BLaER1 (cell line): ENCODE measurements at regions not wholly inside any gene's neighbourhood (a gene's known extent, or its start where the extent isn't known, plus 50 kb on each side); places are given as distances from the start of the nearest gene placed in this dataset.

Source experiments
- H3K27ac ChIP-seq: shearing (Covaris generic); formaldehyde crosslinking; 2 replicates; pipeline ENCODE4 v1.8.1; 2022
- H3K27me3 ChIP-seq: shearing (Covaris generic); formaldehyde crosslinking; 2 replicates; pipeline ENCODE4 v1.8.1; 2022
- H3K36me3 ChIP-seq: shearing (Covaris generic); formaldehyde crosslinking; 2 replicates; pipeline ENCODE4 v1.8.1; 2022
- H3K4me1 ChIP-seq: shearing (Covaris generic); formaldehyde crosslinking; 2 replicates; pipeline ENCODE4 v1.8.1; 2022
- H3K4me2 ChIP-seq: shearing (Covaris generic); formaldehyde crosslinking; 2 replicates; pipeline ENCODE4 v1.8.1; 2022
- H3K4me3 ChIP-seq: shearing (Covaris generic); formaldehyde crosslinking; 2 replicates; pipeline ENCODE4 v1.8.1; 2022
- H3K9ac ChIP-seq: shearing (Covaris generic); formaldehyde crosslinking; 2 replicates; pipeline ENCODE4 v1.8.1; 2022
- H3K9me3 ChIP-seq: shearing (Covaris generic); formaldehyde crosslinking; 2 replicates; pipeline ENCODE4 v1.8.1; 2022
- H4K20me1 ChIP-seq: shearing (Covaris generic); formaldehyde crosslinking; 2 replicates; pipeline ENCODE4 v1.8.1; 2022
- Cebpa-rat ChIP-seq: shearing (Covaris generic); IDR thresholded peaks from 2 replicates; pipeline ENCODE4 v1.8.1; 2022

GRCh38 chr5:148927307-148927946 is 101.0 kb downstream of the ADRB2 start:
- Histone ChIP-seq H3K9me3 (no peaks in the 10 kb centered on the region), H3K4me1 (no peaks in the 10 kb centered on the region), H4K20me1 (no peaks in the 10 kb centered on the region), H3K4me3 (no peak overlapping the region), H3K4me2 (no peak overlapping the region), H3K27me3 (no peaks in the 10 kb centered on the region), H3K9ac (no peak overlapping the region), H3K36me3 (no peaks in the 10 kb centered on the region), H3K27ac (no peak overlapping the region)
- no peak for TF ChIP-seq Cebpa-rat

DNA sequence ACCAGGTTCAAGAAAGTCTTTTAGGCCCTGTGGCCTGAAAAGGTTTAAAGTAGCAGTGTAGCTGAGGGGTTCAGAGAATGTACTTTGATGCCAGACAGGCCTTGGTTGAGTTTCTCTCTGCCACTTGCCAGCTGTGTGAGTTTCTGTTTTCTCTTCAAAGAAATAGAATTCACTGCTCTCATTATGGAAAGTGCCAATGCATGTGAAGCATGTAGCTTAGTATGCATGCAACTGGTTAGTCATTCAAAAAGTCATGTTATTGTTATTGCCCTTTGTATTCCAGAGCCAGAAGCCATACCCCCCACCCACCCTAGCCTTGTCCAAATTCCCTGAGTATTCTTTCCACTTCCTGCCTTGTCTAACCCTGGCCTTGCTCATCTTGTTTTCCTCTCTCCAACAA is 101.7 kb downstream of the ADRB2 start:
- no peak overlapping the region for H3K27ac ChIP-seq

GRCh38 chr5:148931453-148932057 is 105.1 kb downstream of the ADRB2 start:
- no peaks in the 10 kb centered on the region for H3K36me3 ChIP-seq
- H3K9ac ChIP-seq: no peak overlapping the region
- no peaks in the 10 kb centered on the region for H3K4me1 ChIP-seq
- no peak overlapping the region for H3K4me2 ChIP-seq
- TF ChIP-seq Cebpa-rat: no peak
- no peaks in the 10 kb centered on the region for H3K27me3 ChIP-seq
- H3K9me3 ChIP-seq: no peaks in the 10 kb centered on the region
- no peak overlapping the region for H3K27ac ChIP-seq
- no peak overlapping the region for H3K4me3 ChIP-seq
- H4K20me1 ChIP-seq: no peaks in the 10 kb centered on the region

More for the DNA sequence above, 101.7 kb downstream of the ADRB2 start:
- Histone ChIP-seq H3K27me3 (no peaks in the 10 kb centered on the region), H3K4me3 (no peak overlapping the region), H3K4me1 (no peaks in the 10 kb centered on the region), H3K9me3 (no peaks in the 10 kb centered on the region), H4K20me1 (no peaks in the 10 kb centered on the region), H3K9ac (no peak overlapping the region), H3K36me3 (no peaks in the 10 kb centered on the region), H3K4me2 (no peak overlapping the region)
- no peak for TF ChIP-seq Cebpa-rat

DNA sequence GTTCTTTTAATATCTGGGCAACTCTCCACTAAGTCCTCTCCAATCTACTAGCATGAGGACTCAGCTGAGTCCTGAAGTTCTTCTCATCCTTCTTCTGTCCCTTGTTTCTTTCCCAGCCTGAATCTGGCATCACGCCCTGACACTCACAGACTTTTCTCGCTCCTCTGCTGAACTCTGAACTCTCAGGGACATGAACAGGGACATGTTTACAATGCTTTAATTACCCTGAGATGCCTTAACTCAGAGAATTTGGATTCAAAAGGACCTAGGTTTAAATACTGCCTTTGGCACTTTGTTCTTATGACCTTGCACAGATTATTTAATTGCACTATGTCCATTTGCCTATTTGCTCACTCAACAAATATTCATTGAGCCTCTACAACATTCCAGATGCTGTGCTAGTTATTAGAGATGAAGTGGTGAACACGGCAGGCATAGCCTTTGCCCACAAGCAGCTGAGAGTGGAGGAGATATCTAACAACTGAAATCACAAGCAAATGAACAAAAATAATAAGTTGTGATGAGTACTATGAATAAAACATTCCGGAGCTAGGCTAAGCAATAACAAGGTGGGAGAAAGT is 106.0 kb downstream of the ADRB2 start:
- H4K20me1 ChIP-seq: no peaks in the 10 kb centered on the region
- TF ChIP-seq Cebpa-rat: no peak
- H3K36me3 ChIP-seq: no peaks in the 10 kb centered on the region
- H3K4me2 ChIP-seq: no peak overlapping the region
- H3K9me3 ChIP-seq: no peaks in the 10 kb centered on the region
- H3K4me1 ChIP-seq: no peaks in the 10 kb centered on the region
- no peak overlapping the region for H3K27ac ChIP-seq
- H3K9ac ChIP-seq: no peak overlapping the region
- H3K27me3 ChIP-seq: no peaks in the 10 kb centered on the region
- H3K4me3 ChIP-seq: no peak overlapping the region

DNA sequence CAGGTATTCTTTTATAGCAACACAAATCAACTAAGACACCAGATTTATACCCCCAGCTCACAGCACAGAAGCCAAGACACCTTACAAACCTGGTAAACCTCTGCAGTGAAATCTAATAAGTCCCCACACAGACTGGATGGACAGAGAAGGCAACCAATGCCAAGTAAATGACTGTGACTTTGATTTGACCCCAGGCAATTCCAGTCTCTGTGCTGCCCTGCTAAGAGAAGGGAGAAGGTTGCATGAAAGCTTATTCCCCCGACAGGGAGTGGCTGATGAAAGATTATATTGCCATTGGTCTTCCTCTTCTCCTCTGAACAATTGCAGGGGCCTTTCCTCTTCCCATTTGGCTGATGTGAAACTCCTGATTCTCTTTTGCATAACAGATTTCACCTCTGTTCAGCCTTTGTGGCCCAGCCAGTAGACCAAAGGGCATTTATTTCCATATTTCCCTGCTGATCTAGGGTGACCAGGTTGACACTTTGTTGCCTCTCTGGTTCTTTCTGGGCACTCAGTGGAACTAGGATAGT is 107.6 kb downstream of the ADRB2 start:
- H3K27ac ChIP-seq: no peak overlapping the region
- H3K9me3 ChIP-seq: no peaks in the 10 kb centered on the region
- H3K4me1 ChIP-seq: no peaks in the 10 kb centered on the region
- TF ChIP-seq Cebpa-rat: no peak
- H3K4me2 ChIP-seq: no peak overlapping the region
- no peak overlapping the region for H3K9ac ChIP-seq
- no peak overlapping the region for H3K4me3 ChIP-seq
- no peaks in the 10 kb centered on the region for H3K27me3 ChIP-seq
- H3K36me3 ChIP-seq: no peaks in the 10 kb centered on the region
- H4K20me1 ChIP-seq: no peaks in the 10 kb centered on the region

DNA sequence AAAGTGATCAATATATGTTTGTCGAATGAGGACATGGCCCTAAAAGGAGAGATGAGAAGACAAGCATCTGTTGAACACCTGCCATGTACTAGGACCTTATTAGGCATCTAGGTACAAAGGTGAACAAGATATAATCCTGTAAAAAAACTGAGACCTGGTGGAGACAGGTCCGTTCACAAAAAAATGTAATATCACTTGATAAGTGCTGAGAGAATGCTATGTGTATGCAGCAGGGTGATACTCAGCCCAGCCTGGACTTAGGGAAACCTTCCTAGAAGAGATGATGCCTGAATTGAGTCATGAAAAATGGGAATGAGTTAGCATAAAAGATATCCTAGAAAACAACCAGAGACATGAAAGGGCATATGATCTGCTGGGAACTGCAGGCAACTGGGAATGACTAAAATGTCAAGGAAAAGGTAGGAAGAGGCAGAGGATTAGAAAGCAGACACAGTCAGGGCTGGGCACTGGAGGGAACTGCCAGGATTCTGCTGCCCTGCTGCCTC is 108.5 kb downstream of the ADRB2 start:
- Histone ChIP-seq H3K4me2 (no peak overlapping the region), H3K27ac (no peak overlapping the region), H4K20me1 (no peaks in the 10 kb centered on the region), H3K36me3 (no peaks in the 10 kb centered on the region), H3K27me3 (no peaks in the 10 kb centered on the region), H3K9ac (no peak overlapping the region), H3K4me3 (no peak overlapping the region), H3K9me3 (no peaks in the 10 kb centered on the region), H3K4me1 (no peaks in the 10 kb centered on the region)
- no peak for TF ChIP-seq Cebpa-rat

DNA sequence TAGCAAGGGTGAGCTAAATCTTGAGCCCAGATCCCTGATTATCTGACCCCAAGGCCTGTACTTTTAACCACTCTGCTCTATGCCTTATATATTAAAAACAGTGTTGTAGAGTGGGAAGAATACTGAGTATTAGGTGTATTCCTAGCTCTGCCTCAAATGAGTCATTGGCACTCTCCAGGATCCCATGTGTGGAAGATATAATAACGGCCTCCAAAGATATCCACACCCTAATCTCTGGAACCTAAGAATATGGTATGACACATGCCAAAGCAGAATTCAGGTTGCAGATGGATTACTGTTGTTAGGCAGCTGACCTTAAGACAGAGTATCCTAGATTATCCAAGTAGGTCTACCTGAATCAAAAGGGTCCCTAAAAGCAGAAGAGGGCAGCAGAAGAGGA is 110.8 kb downstream of the ADRB2 start:
- no peak for TF ChIP-seq Cebpa-rat
- no peaks in the 10 kb centered on the region for H3K36me3 ChIP-seq
- H3K4me3 ChIP-seq: no peak overlapping the region

DNA sequence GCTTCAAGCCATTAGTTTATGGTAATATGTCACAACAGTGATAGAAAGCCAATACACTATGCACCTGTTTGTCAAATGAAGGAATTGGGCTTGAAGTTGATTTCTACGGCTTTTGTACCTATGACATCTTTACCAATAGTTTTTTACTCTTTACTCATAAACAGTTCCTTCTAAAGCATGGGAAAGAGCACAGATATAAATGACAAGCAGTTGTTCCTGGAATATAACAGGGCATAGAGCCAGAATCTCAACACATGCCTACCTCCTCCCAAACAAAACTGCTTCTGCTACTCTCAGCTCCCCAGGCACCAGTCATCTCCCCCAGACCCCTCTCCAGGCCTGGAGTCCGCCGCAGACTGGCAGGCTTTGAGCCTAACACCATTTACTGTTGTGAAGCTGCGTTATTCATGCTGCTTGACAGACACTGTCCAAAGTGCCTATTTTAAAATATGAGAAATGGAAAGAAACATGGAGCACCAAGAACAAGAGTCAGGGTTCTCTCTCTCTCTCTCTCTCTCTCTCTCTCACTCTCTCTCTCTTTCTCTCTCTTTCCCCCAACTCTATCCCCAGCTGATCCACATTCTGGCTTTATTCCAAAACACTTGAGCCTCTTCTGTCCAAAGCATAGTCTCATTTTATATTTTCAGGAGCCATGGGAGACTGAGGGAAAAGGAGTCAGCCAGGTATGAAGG is 111.6 kb downstream of the ADRB2 start:
- H3K4me2 ChIP-seq: no peak overlapping the region
- no peaks in the 10 kb centered on the region for H3K4me1 ChIP-seq
- no peaks in the 10 kb centered on the region for H4K20me1 ChIP-seq
- no peaks in the 10 kb centered on the region for H3K36me3 ChIP-seq
- no peaks in the 10 kb centered on the region for H3K27me3 ChIP-seq
- H3K4me3 ChIP-seq: no peak overlapping the region
- H3K9me3 ChIP-seq: no peaks in the 10 kb centered on the region
- no peak overlapping the region for H3K27ac ChIP-seq
- TF ChIP-seq Cebpa-rat: no peak
- no peak overlapping the region for H3K9ac ChIP-seq

More for the DNA sequence above, 110.8 kb downstream of the ADRB2 start:
- Histone ChIP-seq H3K4me1 (no peaks in the 10 kb centered on the region), H3K27ac (no peak overlapping the region), H3K9ac (no peak overlapping the region), H3K27me3 (no peaks in the 10 kb centered on the region), H3K4me2 (no peak overlapping the region), H3K9me3 (no peaks in the 10 kb centered on the region), H4K20me1 (no peaks in the 10 kb centered on the region)

GRCh38 chr5:148938522-148938882 is 112.1 kb downstream of the ADRB2 start:
- no peak overlapping the region for H3K4me2 ChIP-seq
- H3K9ac ChIP-seq: no peak overlapping the region
- no peaks in the 10 kb centered on the region for H3K36me3 ChIP-seq
- no peaks in the 10 kb centered on the region for H3K27me3 ChIP-seq
- H3K27ac ChIP-seq: no peak overlapping the region
- no peaks in the 10 kb centered on the region for H3K9me3 ChIP-seq
- H3K4me1 ChIP-seq: no peaks in the 10 kb centered on the region
- no peaks in the 10 kb centered on the region for H4K20me1 ChIP-seq
- no peak overlapping the region for H3K4me3 ChIP-seq
- no peak for TF ChIP-seq Cebpa-rat

DNA sequence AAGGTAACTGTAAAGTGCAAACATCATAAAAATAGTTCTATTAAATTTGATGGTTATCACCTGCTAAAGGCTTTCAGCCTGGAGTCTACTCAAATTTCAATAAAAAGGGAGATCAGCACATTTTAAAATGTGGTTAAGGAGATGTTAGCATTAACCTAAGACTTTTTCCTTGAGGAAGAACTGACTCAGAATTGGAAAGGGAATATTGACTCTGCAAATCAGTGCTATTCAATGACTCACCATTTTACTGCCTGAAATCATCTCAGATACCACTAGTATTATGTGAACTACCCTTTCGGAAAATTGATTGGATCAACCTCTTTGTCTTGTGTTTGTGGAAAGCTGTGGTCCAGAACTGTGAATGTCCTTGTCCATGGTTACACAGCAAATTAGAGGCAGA is 113.3 kb downstream of the ADRB2 start:
- H3K9ac ChIP-seq: no peak overlapping the region
- H3K27me3 ChIP-seq: no peaks in the 10 kb centered on the region
- H3K9me3 ChIP-seq: no peaks in the 10 kb centered on the region
- no peaks in the 10 kb centered on the region for H3K36me3 ChIP-seq
- no peak overlapping the region for H3K27ac ChIP-seq
- no peak overlapping the region for H3K4me3 ChIP-seq
- no peaks in the 10 kb centered on the region for H3K4me1 ChIP-seq
- no peaks in the 10 kb centered on the region for H4K20me1 ChIP-seq
- H3K4me2 ChIP-seq: no peak overlapping the region
- TF ChIP-seq Cebpa-rat: no peak
